ENCODE measurements at regions not wholly inside any gene's neighbourhood (a gene's known extent, or its start where the extent isn't known, plus 50 kb on each side); places are given as distances from the start of the nearest gene placed in this dataset.

- TF ChIP-seq CTCF (IDR thresholded peaks at IDR 0.05; ENCODE audit: insufficient read depth, low read length, poor library complexity, severe bottlenecking) (no peak), EZH2phosphoT487 (conservative IDR thresholded peaks at IDR 0.05; ENCODE audit: low read length) (no peak)
Measured at GRCh38 chr2:53366543-53366942, 401.1 kb upstream of the CHAC2 start.

Data from SU-DHL-6 (cell line).